GM18909 (cell line): ENCODE measurements at regions not wholly inside any gene's neighbourhood (a gene's known extent, or its start where the extent isn't known, plus 50 kb on each side); places are given as distances from the start of the nearest gene placed in this dataset.

Experiments used
- ATAC-seq: cut with Tn5 transposase; IDR thresholded peaks from one replicate; pipeline ENCODE4 v1.9.1; 2021; ENCODE audit warnings: mild to moderate bottlenecking; ENCODE audit not compliant: unreplicated experiment, poor library complexity

DNA sequence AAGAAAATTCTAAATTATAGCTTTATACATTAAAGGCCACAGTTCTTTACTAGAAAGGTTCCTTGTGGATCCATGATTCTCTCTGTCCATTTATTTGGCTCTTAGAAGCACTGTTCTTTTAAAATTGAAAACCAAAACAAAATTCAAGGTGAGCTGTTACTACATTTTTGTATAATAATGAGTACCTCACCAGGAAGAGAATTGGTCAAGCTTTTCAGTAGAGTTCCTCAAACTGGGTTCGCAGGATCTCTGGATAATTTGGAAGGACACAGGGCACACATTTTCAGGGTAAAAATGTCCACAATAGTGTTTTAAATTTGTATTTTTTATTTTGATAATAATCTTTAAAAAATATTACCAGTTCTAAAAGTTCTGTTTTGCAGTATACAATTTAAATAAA is 93.0 kb downstream of the PPP1R3A start:
- ATAC-seq: no peak

DNA sequence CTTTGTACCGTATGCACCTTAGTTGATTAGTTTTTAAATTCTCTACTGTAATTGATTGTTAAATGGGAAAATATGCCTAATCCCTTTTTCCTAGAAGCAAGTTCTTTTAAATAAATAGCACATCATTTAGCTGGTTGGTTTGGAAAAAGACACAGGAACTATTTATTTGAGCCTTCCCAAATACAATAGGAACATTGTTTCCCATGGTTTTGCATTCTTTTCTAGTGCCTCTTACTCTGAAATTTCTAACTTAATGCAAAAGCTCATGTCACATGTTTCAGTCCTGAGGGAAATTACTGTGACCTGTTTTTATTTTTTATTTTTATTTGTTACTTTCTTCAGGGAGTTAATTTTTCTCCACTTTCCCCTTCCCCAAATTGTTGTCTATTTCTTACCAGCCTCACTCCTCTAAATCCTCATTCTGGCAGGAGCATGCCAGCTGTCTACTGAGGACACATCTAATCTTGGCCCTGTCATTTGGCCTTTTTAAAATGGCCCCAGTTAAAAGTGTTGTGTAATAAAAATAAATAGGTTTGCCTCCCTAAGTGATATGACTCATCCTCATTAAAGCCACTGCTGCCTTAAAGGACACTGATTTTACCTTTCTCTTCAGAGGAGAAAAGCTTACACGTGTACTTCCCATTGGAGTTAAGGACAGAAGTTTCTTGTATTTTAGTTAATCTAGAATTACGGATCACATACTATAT is 94.5 kb downstream of the PPP1R3A start:
- ATAC-seq: no peak

GRCh38 chr7:113819474-113819873 is 99.3 kb downstream of the PPP1R3A start:
- ATAC-seq: no peak

GRCh38 chr7:113816639-113817038 is 102.2 kb downstream of the PPP1R3A start:
- no peak for ATAC-seq

- no peak for ATAC-seq
Measured at GRCh38 chr7:113813471-113813870, 105.3 kb downstream of the PPP1R3A start.

- no peak for ATAC-seq
Measured at GRCh38 chr7:113812591-113813255, 106.1 kb downstream of the PPP1R3A start.

DNA sequence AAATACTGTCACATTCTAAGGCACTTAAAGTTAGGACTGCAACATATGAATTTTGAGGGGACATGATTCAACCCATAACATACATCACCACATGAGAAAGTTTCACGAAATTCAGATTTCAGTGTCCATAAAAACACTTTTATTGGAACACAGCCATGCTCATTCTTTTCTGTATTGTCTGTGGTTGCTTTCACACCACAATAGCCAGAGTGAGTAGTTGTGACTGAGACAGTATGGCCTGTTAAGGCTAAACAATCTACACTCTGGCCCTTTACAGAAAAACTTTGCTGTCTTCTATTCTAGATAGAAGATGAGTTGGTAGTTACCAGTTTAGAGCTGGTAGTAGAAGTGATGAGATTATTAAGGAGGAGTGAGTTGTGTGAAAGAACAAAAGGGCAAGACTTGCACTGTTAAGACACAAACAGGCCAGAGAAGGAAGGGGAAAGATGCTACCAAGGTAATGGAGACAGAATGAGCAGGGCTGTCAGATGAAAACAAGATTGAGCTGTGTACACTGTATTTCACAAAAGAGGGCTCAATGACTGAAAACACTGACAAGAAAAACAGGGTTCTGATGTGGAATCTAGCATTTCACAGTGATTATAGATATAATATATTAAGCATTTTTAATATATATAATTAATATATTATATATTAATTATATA is 108.6 kb downstream of the PPP1R3A start:
- ATAC-seq: no peak

DNA sequence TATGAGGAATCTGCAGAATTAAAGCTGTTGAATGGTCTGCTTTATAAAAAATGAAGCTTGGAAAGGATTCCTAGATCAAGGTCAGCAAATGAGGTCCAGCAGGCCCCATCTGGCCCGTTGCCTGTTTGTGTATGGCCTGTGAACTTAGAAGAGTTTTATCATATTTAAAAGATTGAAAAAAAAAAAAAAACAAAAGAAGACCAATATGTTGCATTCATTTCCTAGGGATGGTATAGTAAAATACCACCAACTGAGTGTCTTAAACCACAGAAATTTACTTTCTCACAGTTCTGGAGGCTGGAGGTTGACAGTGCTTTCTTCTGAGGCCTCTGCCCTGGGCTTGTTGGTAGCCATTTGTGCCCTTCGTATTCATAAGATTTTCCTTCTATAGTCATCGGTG is 109.2 kb downstream of the PPP1R3A start:
- no peak for ATAC-seq

- no peak for ATAC-seq
Measured at GRCh38 chr7:113806633-113807327, 112.0 kb downstream of the PPP1R3A start.

DNA sequence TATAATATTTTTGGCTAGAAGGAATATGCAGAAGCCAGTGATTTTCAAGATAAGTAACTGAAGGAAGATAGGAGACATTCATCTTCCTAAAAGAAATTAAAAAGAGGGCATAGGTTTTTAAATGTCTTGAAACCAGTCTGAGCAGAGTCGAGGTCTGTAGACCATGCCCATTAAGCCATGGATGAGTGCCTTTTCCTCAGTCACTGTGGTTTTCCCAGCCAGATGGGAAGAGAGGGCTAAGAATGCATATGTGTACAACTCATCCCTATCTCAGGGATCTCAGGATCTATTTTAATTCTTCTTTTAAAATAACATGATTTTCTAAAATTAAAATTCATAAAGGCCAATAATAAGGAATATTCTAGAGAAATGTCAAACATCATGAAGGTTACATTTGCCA is 112.8 kb downstream of the PPP1R3A start:
- no peak for ATAC-seq

GRCh38 chr7:113804475-113805095 is 114.2 kb downstream of the PPP1R3A start:
- ATAC-seq: no peak

DNA sequence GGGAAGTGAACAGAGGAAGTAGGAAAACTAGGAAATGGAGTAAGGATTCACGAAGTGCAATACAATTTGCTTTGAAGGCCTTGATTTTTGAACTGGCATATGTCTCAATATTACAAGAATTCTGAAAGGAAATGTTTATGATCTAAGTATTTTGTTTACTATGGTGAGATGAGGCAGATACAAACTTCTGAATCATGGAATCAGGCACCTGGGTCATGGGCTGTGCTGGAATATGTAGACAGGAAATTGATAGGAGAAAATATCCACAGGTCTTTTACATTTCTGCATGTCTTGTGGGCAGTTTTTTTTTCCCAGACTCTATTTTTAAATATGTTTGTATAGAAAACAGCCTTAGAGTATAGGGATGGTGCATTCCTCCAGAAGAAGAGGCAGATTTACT is 117.1 kb downstream of the PPP1R3A start:
- no peak for ATAC-seq

- no peak for ATAC-seq
Measured at GRCh38 chr7:113800826-113801225, 118.0 kb downstream of the PPP1R3A start.

DNA sequence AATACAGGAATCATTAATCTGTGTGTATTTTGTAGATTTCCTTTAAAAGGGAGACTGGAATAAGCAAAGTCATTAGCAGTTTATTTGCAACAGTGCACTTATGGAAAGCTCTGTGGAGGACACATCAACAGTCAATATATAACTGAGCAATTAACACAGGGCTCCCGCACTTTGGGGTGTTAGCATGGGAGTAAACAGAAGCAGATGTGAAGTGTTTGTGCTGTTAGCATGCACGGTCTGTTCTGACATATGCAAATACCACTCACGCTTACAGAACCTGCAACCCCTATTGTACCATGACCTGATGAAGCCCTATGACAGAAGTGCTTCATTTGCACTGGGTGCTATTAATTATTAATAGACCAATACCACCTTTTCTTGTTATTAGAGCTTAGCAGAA is 118.9 kb downstream of the PPP1R3A start:
- ATAC-seq: peak; percentile 100

DNA sequence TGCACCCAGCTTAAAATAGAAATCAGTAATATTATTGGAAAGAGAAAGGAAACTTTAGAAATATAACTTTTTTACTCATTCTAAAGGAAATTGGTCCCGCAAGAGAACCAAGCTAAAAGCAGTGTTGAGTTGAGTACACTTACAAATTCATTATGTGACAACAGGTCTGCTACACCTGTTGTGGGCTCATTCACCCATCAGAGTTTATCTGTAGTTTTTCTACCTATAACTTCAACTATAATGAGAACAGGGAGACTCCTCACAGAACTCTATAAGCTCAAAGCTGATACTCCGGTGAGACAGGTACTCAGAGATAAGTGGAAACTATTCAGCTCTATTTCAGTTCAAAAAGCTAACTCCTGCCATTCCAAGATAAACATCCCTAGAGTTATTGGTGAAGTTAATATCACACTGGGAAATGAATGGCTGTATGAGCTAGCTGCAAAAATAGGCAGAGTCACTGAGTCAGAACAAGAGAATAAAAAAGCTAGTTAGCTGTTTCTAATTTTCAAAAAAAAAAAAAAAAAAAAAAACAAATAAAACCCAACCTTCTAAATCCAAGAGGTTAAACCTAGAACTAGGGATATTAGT is 121.3 kb downstream of the PPP1R3A start:
- no peak for ATAC-seq

DNA sequence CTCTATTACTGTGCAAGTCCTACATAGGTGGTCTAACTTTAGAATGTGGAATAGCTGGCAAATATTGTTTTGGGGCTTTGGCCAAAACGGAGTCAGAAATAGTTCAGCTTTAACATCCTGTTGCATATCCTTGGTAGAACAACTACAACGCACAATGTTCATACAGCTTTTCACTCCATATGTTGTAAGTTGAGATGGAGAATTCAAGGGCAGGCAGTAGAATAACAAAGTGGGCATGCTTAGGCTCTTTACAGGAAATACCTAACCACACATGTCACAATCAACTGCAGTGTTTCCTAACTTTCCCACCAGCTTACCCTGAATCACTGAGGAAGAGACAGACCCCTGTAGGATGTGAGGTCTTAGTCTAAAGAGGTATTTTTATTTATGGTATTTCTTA is 122.3 kb downstream of the PPP1R3A start:
- no peak for ATAC-seq

DNA sequence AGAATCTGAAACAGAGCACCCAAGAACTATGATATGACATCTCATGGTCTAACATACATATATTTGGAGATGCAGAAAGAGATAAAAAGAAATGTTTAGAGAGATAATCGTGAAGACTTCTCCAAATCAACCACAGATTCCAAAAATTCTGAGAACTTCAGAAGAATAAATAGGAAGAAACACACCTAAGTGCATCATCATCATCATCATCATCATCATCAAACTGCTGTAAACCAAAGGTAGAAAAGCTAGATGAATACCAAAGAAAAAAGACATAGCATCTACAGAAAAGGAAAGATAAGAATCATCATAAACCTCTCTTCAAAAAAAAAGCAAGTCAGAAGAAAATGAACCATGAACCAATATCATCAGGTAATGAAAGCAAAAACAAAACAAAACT is 124.2 kb downstream of the PPP1R3A start:
- no peak for ATAC-seq

GRCh38 chr7:113793171-113793570 is 125.6 kb downstream of the PPP1R3A start:
- no peak for ATAC-seq

DNA sequence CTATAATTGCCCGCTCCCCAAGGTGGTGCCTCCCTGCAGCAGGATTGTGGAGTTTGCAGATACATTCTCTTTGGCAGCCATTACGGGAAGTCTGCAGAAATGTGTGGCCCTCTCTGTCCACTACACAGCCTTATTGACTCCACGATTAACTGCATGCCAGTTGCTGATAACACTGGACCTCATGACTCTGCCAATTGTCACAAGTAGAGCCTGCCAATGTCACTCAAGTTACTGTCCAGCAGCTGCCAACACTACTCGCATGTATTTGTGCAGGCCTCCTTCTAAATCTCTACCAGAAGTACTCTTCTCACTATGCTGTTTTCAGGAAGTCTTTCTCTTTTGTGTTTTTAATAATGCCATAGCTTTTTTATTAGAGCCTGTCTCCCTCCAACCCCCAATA is 128.8 kb downstream of the PPP1R3A start:
- ATAC-seq: no peak

- no peak for ATAC-seq
Measured at GRCh38 chr7:113787106-113787505, 131.7 kb downstream of the PPP1R3A start.
